Endothelial cell of umbilical vein (primary cell): ENCODE measurements at regions not wholly inside any gene's neighbourhood (a gene's known extent, or its start where the extent isn't known, plus 50 kb on each side); places are given as distances from the start of the nearest gene placed in this dataset.

Experiments
- BruUV-seq: library from RNA; stranded (reverse); fragments of 400-500 nt; replicated peaks from 2 replicates; lab custom pipeline; 2021; lab: Mats Ljungman, UMichigan
- CTCF ChIA-PET: fragments of 300-600, 350-600 bp; sonication (Branson Sonifier 250); formaldehyde crosslinking; loops from one replicate; lab custom pipeline; 2021; ENCODE audit warnings: antibody characterized with exemption, inconsistent platforms; lab: Charles Lee
- POLR2A ChIA-PET: fragments of 300-600, 350-600 bp; sonication (Branson Sonifier 250); formaldehyde crosslinking; loops from one replicate; lab custom pipeline; 2021; ENCODE audit warnings: antibody characterized with exemption, inconsistent platforms; lab: Charles Lee
- DNase-seq: peaks from one replicate; pipeline ENCODE4 v3.0.0-alpha.2; 2011; ENCODE audit warnings: low read depth, low spot score
- FAIRE-seq: peaks from 2 replicates; lab custom pipeline; 2011; peaks lifted over from hg19 to GRCh38; lab: Jason Lieb, UNC
- H2AFZ ChIP-seq: 2 replicates; pipeline ENCODE4 v1.6.0; 2012; ENCODE audit warnings: low read depth, low read length, control low read depth, inconsistent platforms
- H3K27ac ChIP-seq: 2 replicates; pipeline ENCODE4 v1.5.1; 2011; ENCODE audit warnings: low read depth, mild to moderate bottlenecking, control low read depth, low read length, moderate library complexity; ENCODE audit not compliant: insufficient read depth
- H3K27me3 ChIP-seq, 2 experiments: 2 replicates each; pipeline versions ENCODE4 v1.6.0 to v1.6.1; 2011; ENCODE audit warnings: low read length in 2 of 2, mixed read lengths in 1 of 2; ENCODE audit not compliant: control insufficient read depth in 2 of 2, insufficient read depth in 2 of 2
- H3K36me3 ChIP-seq, 2 experiments: 2 replicates in 1 of 2; 3 replicates in 1 of 2; pipeline ENCODE4 v1.5.1; 2011; ENCODE audit warnings: low read length in 2 of 2, mild to moderate bottlenecking in 1 of 2, moderate library complexity in 1 of 2; ENCODE audit not compliant: control insufficient read depth in 2 of 2, insufficient read depth in 2 of 2; ENCODE audit errors: extremely low read depth in 1 of 2
- H3K4me1 ChIP-seq: 3 replicates; pipeline ENCODE4 v1.5.1; 2011; ENCODE audit warnings: mild to moderate bottlenecking, low read length; ENCODE audit not compliant: control insufficient read depth, insufficient read depth; ENCODE audit errors: extremely low read depth
- H3K4me2 ChIP-seq: 2 replicates; pipeline ENCODE4 v1.6.1; 2011; ENCODE audit warnings: low read length, control low read depth, mixed read lengths; ENCODE audit not compliant: insufficient read depth
- H3K4me3 ChIP-seq, 3 experiments: fragments of 200-600 bp in 1 of 3; sonication (generic), shearing (Covaris generic) in 1 of 3; replicated peaks in 1 of 3; 2 replicates each; pipeline ENCODE4 v1.5.1; 2011 to 2016; ENCODE audit warnings: control low read depth in 3 of 3, low read length in 3 of 3, mild to moderate bottlenecking in 2 of 3, inconsistent platforms in 1 of 3, low read depth in 1 of 3, moderate library complexity in 1 of 3; ENCODE audit not compliant: insufficient read depth in 1 of 3
- H3K79me2 ChIP-seq: 2 replicates; pipeline ENCODE4 v1.6.0; 2012; ENCODE audit warnings: low read length, inconsistent platforms; ENCODE audit not compliant: control insufficient read depth, insufficient read depth
- H3K9ac ChIP-seq: replicated peaks from 2 replicates; pipeline ENCODE3; 2011; ENCODE audit warnings: low read length, control low read depth; ENCODE audit not compliant: insufficient read depth; ENCODE audit errors: extremely low read depth
- H3K9me1 ChIP-seq: replicated peaks from 3 replicates; pipeline ENCODE4 v1.6.0; 2011; ENCODE audit warnings: mild to moderate bottlenecking, low read length; ENCODE audit not compliant: control insufficient read depth, insufficient read depth; ENCODE audit errors: extremely low read depth
- H3K9me3 ChIP-seq: replicated peaks from 2 replicates; pipeline ENCODE4 v1.5.1; 2012; ENCODE audit warnings: low read length, inconsistent platforms; ENCODE audit not compliant: control insufficient read depth, insufficient read depth
- H4K20me1 ChIP-seq: replicated peaks from 2 replicates; pipeline ENCODE3; 2011; ENCODE audit warnings: mild to moderate bottlenecking, low read length; ENCODE audit not compliant: control insufficient read depth, insufficient read depth; ENCODE audit errors: extremely low read depth
- EZH2 ChIP-seq: IDR thresholded peaks from 2 replicates; pipeline ENCODE4 v1.6.1; 2012; ENCODE audit warnings: borderline replicate concordance, low read depth, mild to moderate bottlenecking, moderate library complexity, low read length, inconsistent platforms; ENCODE audit not compliant: severe bottlenecking
- FOS ChIP-seq: IDR thresholded peaks from 2 replicates; pipeline ENCODE4 v1.6.1; 2011; ENCODE audit warnings: mild to moderate bottlenecking, low read length, moderate library complexity, borderline replicate concordance; ENCODE audit not compliant: insufficient read depth
- GATA2 ChIP-seq: IDR thresholded peaks from 2 replicates; pipeline ENCODE4 v1.7.0; 2011; ENCODE audit warnings: low read depth, mild to moderate bottlenecking, moderate library complexity, mixed read lengths, low read length; ENCODE audit not compliant: insufficient read length, insufficient read depth
- JUN ChIP-seq: IDR thresholded peaks from 2 replicates; pipeline ENCODE4 v1.6.1; 2011; ENCODE audit warnings: borderline replicate concordance, low read depth; ENCODE audit not compliant: insufficient read length, insufficient read depth
- MAX ChIP-seq: IDR thresholded peaks from 2 replicates; pipeline ENCODE4 v1.6.1; 2011; ENCODE audit not compliant: insufficient read depth, insufficient read length
- MYC ChIP-seq: IDR thresholded peaks from one replicate; pipeline ENCODE4 v1.6.1; 2011; ENCODE audit warnings: mild to moderate bottlenecking, low read depth, low read length
- POLR2A ChIP-seq: IDR thresholded peaks from 2 replicates; pipeline ENCODE4 v1.6.1; 2012; ENCODE audit warnings: low read depth, mild to moderate bottlenecking, control low read depth, low read length
- POLR2AphosphoS5 ChIP-seq: IDR thresholded peaks from 2 replicates; pipeline ENCODE4 v1.6.1; 2012; ENCODE audit warnings: low read depth, mild to moderate bottlenecking, control low read depth, low read length, moderate library complexity; ENCODE audit not compliant: insufficient read depth
- dilution Hi-C: fragments of 300-500 bp; cut with MboI; formaldehyde crosslinking; loops from one replicate; pipeline ENCODE4 v1.15.0; 2019; ENCODE audit warnings: low sequenced_read_pairs; ENCODE audit not compliant: extremely low pct_ligation_motif_present
- intact Hi-C: fragments of 100-400 bp; cut with micrococcal nuclease; formaldehyde crosslinking; loops from one replicate; pipeline ENCODE4 v1.10.0; 2022
- TF ChIP-seq, protein P1 (sequence below), 2 donors: IDR thresholded peaks; 1 replicate in 1 of 2; 2 replicates in 1 of 2; pipeline ENCODE4 v1.5.1; 2011; ENCODE audit warnings: low read length in 2 of 2, mild to moderate bottlenecking in 2 of 2, moderate library complexity in 2 of 2, control low read depth in 1 of 2, inconsistent platforms in 1 of 2, low read depth in 1 of 2; ENCODE audit not compliant: insufficient read depth in 1 of 2; ENCODE audit errors: extremely low read depth in 1 of 2

DNA sequence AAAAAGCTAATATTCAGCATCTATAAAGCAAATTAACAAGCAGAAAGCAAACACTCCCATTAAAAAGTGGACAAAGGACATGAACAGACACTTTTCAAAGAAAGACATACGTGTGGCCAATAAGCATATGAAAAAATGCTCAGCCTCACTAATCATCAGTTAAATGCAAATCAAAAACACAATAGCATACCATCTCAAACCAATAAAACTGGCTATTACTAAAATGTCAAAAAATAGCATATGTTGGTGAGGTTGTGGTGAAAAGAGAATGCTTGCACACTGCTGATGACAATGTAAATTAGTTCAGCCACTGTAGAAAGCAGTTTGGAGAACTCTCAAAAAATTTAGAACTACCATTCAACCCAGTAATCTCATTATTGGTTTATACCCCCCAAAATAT, 284.6 kb upstream of the KCND2 start:
- no peaks in the 10 kb centered on the region for H3K36me3 ChIP-seq
- no peaks in the 10 kb centered on the region for H3K9me1 ChIP-seq
- no TSS peak for BruUV-seq
- H3K9ac ChIP-seq = no peak overlapping the region
- POLR2A ChIA-PET = no interaction called here
- no peaks in the 10 kb centered on the region for H3K27me3 ChIP-seq
- no peak for FAIRE-seq
- no peaks in the 10 kb centered on the region for H4K20me1 ChIP-seq
- H3K4me3 ChIP-seq = no peak overlapping the region
- no peaks in the 10 kb centered on the region for H3K4me1 ChIP-seq
- no peaks in the 10 kb centered on the region for H3K9me3 ChIP-seq
- no peak overlapping the region for H2AFZ ChIP-seq
- DNase-seq = no peak
- TF ChIP-seq FOS = no peak
- no peak for TF ChIP-seq EZH2
- TF ChIP-seq, protein P1, sequence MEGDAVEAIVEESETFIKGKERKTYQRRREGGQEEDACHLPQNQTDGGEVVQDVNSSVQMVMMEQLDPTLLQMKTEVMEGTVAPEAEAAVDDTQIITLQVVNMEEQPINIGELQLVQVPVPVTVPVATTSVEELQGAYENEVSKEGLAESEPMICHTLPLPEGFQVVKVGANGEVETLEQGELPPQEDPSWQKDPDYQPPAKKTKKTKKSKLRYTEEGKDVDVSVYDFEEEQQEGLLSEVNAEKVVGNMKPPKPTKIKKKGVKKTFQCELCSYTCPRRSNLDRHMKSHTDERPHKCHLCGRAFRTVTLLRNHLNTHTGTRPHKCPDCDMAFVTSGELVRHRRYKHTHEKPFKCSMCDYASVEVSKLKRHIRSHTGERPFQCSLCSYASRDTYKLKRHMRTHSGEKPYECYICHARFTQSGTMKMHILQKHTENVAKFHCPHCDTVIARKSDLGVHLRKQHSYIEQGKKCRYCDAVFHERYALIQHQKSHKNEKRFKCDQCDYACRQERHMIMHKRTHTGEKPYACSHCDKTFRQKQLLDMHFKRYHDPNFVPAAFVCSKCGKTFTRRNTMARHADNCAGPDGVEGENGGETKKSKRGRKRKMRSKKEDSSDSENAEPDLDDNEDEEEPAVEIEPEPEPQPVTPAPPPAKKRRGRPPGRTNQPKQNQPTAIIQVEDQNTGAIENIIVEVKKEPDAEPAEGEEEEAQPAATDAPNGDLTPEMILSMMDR (IDR thresholded peaks at IDR 0.05; ENCODE audit: extremely low read depth in 1 of 2, insufficient read depth in 1 of 2, low read depth in 1 of 2, low read length in 2 of 2) = no peak
- no peak for TF ChIP-seq MAX
- TF ChIP-seq POLR2AphosphoS5 = no peak
- no peak for TF ChIP-seq GATA2
- no peak for TF ChIP-seq POLR2A
- TF ChIP-seq MYC = no peak
- TF ChIP-seq JUN = no peak
- H3K27ac ChIP-seq = no peak overlapping the region
- CTCF ChIA-PET = no interaction called here
- H3K79me2 ChIP-seq = no peaks in the 10 kb centered on the region
- intact Hi-C loops = no loop called here
- no peak overlapping the region for H3K4me2 ChIP-seq
- dilution Hi-C loops = no loop called here
